ENCODE measurements at regions not wholly inside any gene's neighbourhood (a gene's known extent, or its start where the extent isn't known, plus 50 kb on each side); places are given as distances from the start of the nearest gene placed in this dataset.

DNA sequence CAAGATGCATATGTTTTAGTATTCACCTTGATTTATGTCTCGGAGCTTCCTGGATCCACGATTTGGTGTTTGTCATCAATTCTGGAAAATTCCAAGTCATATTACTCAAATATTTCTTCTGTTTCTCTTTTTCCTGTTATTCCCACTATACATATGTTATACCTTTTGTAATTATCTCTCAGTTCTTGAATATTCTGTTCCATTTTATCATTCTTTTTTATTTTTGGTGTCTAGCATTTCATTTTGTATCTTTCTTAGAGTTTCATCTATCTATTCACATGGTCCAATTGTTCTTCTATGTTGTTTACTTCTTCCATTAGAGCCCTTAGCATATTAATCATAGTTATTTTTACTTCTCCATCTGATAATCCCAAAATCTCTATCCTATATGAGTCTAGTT lies 637.8 kb upstream of the GRAMD2B start:
- Mint-ChIP-seq H3K36me3 (ENCODE audit: low read depth) (no peaks in the 10 kb centered on the region), H3K27ac (no peak overlapping the region), H3K9me3 (peaks cover 5% of the 10 kb centered on the region), H3K4me3 (no peak overlapping the region), H3K27me3 (no peaks in the 10 kb centered on the region), H3K4me1 (ENCODE audit: low read depth) (no peaks in the 10 kb centered on the region)
- no peak for DNase-seq
- no peak for TF ChIP-seq CTCF (IDR thresholded peaks at IDR 0.05)
- ChIA-PET CTCF (no interaction called here), POLR2A (no interaction called here)
- intact Hi-C loops (cut with DNase I, micrococcal nuclease), result no loop called here
- Histone ChIP-seq H3K27ac (ENCODE audit: low read depth in 1 of 2, low read length in 2 of 2) (no peak overlapping the region), H3K9me3 (ENCODE audit: control insufficient read depth in 1 of 2, insufficient read depth in 1 of 2, low read length in 2 of 2) (no peaks in the 10 kb centered on the region), H3K4me3 (ENCODE audit: low read length) (no peak overlapping the region), H3K4me1 (ENCODE audit: insufficient read depth, low read length) (no peaks in the 10 kb centered on the region), H3K27me3 (ENCODE audit: control insufficient read depth in 1 of 2, insufficient read depth in 2 of 2, low read length in 2 of 2) (no peaks in the 10 kb centered on the region), H3K36me3 (ENCODE audit: insufficient read depth, low read length) (no peaks in the 10 kb centered on the region)
- no peak for ATAC-seq (ENCODE audit: poor library complexity)

- no peaks in the 10 kb centered on the region for H3K36me3 ChIP-seq (ENCODE audit: insufficient read depth, low read length)
- H3K9me3 ChIP-seq (ENCODE audit: control insufficient read depth in 1 of 2, insufficient read depth in 1 of 2, low read length in 2 of 2), result no peaks in the 10 kb centered on the region
- Mint-ChIP-seq H3K4me3 (no peak overlapping the region), H3K27me3 (no peaks in the 10 kb centered on the region), H3K36me3 (ENCODE audit: low read depth) (no peaks in the 10 kb centered on the region), H3K9me3 (peaks cover 5% of the 10 kb centered on the region), H3K4me1 (ENCODE audit: low read depth) (no peaks in the 10 kb centered on the region), H3K27ac (no peak overlapping the region)
- no peak for ATAC-seq (ENCODE audit: poor library complexity)
- H3K27ac ChIP-seq (ENCODE audit: low read depth in 1 of 2, low read length in 2 of 2), result no peak overlapping the region
- no peak for TF ChIP-seq CTCF (IDR thresholded peaks at IDR 0.05)
- ChIA-PET POLR2A (no interaction called here), CTCF (no interaction called here)
- no peak overlapping the region for H3K4me3 ChIP-seq (ENCODE audit: low read length)
- no peaks in the 10 kb centered on the region for H3K27me3 ChIP-seq (ENCODE audit: control insufficient read depth in 1 of 2, insufficient read depth in 2 of 2, low read length in 2 of 2)
- intact Hi-C loops (cut with DNase I, micrococcal nuclease), result no loop called here
- DNase-seq, result no peak
- no peaks in the 10 kb centered on the region for H3K4me1 ChIP-seq (ENCODE audit: insufficient read depth, low read length)
These were observed 637.2 kb upstream of the GRAMD2B start for GRCh38 chr5:125786021-125786420.

DNA sequence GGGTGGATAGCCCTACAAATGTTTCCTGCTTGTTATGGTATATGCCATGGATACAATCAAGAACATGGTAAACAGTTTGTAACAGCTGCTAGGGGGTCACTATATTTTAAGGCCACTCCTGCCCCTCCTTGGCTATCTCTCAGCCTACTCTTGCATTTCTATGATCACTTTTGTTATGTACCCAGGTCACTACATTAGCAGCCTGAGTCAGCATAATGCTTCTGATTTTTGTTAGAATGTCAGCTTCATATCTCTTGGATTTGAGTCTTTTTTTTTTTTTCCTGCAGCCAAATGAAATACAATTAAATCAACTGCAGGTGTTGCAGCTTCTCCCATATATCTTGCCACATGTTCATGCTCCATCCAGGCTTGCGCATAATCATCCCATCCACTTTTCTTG lies 629.7 kb upstream of the GRAMD2B start:
- H3K27ac ChIP-seq (ENCODE audit: low read depth in 1 of 2, low read length in 2 of 2), result no peak overlapping the region
- no peak for TF ChIP-seq CTCF (IDR thresholded peaks at IDR 0.05)
- Mint-ChIP-seq H3K27ac (no peak overlapping the region), H3K9me3 (peaks cover 6% of the 10 kb centered on the region), H3K4me3 (no peak overlapping the region), H3K36me3 (ENCODE audit: low read depth) (no peaks in the 10 kb centered on the region), H3K4me1 (ENCODE audit: low read depth) (no peaks in the 10 kb centered on the region), H3K27me3 (no peaks in the 10 kb centered on the region)
- intact Hi-C loops (cut with DNase I, micrococcal nuclease), result no loop called here
- no peaks in the 10 kb centered on the region for H3K4me1 ChIP-seq (ENCODE audit: insufficient read depth, low read length)
- peaks cover 0 to 7% of the 10 kb centered on the region in 2 experiments for H3K9me3 ChIP-seq (ENCODE audit: control insufficient read depth in 1 of 2, insufficient read depth in 1 of 2, low read length in 2 of 2)
- H3K4me3 ChIP-seq (ENCODE audit: low read length), result no peak overlapping the region
- H3K27me3 ChIP-seq (ENCODE audit: control insufficient read depth in 1 of 2, insufficient read depth in 2 of 2, low read length in 2 of 2), result no peaks in the 10 kb centered on the region
- POLR2A ChIA-PET, result no interaction called here
- ATAC-seq (ENCODE audit: poor library complexity), result no peak
- DNase-seq, result no peak
- CTCF ChIA-PET, result no interaction called here
- H3K36me3 ChIP-seq (ENCODE audit: insufficient read depth, low read length), result no peaks in the 10 kb centered on the region

Data from CD4-positive, alpha-beta T cell (primary cell).